GM18907 (cell line): ENCODE measurements at regions not wholly inside any gene's neighbourhood (a gene's known extent, or its start where the extent isn't known, plus 50 kb on each side); places are given as distances from the start of the nearest gene placed in this dataset.

Experiments
- ATAC-seq: cut with Tn5 transposase; IDR thresholded peaks from one replicate; pipeline ENCODE4 v1.9.1; 2021; ENCODE audit warnings: mild to moderate bottlenecking, moderate library complexity; ENCODE audit not compliant: unreplicated experiment

DNA sequence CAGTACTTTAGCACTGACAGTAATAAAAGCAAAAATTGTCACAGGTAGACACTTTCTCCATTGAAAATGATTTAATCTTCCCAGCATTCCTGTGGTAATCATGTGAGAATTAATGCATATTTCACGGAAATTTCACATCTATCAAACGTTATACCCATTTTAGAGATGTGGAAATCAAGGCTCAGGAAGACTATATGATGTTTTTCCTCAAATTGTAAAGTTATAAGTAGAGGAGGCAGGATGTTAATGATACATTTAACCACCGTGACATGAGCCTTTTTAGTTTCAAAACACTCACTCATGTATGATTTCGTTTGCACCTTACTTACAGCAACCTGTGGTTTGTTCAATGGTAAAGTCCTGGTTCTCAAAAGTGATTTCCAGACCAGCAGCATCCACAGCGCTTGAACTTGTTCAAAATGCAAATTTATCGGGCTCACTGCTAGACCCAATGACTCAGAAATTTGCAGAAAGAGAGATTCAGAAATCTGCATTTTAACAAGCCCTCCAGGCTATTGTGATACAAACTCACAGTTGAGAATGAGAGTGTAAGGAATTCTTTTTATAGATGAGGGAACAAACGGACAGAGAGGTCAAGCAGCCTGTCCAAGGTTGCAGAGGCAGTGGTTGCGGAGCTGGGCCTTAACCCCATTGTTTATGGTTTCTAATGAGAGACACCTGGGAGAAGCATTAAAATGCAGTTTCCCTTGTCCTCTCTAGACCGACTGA, 654.8 kb upstream of the TBX3 start:
- ATAC-seq, result no peak

DNA sequence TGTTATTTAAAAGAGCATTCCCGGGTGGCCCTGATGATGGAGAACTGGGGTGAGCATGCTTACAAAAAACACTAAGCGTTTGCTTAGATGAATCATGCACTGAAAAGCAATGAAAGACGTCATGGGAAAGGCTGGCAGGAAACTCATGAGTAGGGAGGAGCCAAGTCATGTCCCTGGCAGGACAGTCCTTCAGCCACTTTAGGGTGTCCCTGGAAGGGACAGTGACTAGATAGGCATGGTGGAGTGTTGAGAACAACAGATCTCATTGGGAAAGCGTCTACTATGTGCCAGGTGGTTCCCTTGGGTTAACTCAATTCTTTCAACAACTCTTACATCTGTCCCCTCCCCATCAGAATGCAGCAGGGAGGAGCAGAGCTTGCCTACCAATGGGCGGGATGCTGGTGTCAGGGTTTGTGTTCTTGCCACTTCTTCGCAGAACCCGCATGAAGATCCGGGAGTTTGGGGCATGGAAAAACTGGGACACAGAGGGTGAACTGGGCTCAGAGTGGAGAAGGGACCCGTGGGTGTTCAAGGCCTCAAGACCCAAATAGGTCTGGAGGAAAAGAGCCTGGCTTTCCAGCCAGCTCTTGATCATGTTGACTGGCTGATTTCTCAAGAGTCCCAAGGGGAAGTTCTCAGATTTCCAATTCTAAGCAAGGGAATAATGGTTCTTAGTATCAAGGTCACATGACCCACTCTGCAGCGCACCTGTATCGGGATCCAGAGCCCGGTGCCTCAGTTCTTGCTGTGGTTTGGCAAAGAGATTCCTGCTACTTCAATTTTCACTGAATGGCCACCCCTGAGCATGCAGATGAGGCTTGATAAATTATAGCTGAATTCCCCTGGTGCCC, 653.9 kb upstream of the TBX3 start:
- no peak for ATAC-seq

DNA sequence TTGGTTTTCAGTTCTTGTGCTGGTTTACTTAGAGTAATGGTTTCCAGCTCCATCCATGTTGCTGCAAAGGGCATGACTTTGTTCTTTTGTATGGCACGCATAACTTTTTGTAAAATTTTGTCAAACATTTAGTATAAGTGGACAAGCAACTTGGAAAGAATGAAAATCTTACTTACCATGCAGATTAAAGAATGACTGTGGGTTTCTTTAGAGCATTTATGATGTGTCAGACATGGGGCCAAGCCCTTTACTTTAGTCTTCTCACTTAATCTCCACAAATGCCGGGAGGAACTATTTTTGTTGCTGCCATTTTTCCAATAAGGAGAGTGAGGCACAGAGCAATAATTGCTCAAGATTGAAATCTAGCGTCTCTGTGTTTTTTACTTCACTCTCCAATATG, 652.5 kb upstream of the TBX3 start:
- no peak for ATAC-seq

GRCh38 chr12:115335594-115335993, 651.6 kb upstream of the TBX3 start:
- ATAC-seq, result no peak

DNA sequence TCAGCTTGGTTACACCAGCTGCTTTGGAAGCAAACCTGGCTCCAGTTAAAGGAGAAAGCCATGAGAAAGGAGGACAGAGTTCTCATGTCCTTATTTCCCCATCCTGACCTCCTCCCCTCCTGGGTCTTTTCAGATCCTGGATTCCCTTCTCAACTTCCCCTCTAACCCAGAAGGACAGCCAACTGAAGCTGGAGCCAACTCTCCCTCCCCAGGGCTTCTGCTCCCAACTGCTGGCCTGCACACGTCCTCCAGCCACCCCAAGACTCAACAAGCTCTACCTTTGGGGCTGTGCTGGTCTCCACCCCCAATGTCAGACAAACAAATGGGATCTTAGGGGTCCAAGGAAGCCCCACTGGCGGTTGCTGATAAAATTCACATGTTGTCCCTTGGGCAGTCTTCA, 651.1 kb upstream of the TBX3 start:
- no peak for ATAC-seq

- ATAC-seq, result no peak
These were observed 649.0 kb upstream of the TBX3 start for GRCh38 chr12:115332945-115333344.

GRCh38 chr12:115325858-115326257, 641.9 kb upstream of the TBX3 start:
- no peak for ATAC-seq

GRCh38 chr12:115324949-115325593, 641.1 kb upstream of the TBX3 start:
- no peak for ATAC-seq

DNA sequence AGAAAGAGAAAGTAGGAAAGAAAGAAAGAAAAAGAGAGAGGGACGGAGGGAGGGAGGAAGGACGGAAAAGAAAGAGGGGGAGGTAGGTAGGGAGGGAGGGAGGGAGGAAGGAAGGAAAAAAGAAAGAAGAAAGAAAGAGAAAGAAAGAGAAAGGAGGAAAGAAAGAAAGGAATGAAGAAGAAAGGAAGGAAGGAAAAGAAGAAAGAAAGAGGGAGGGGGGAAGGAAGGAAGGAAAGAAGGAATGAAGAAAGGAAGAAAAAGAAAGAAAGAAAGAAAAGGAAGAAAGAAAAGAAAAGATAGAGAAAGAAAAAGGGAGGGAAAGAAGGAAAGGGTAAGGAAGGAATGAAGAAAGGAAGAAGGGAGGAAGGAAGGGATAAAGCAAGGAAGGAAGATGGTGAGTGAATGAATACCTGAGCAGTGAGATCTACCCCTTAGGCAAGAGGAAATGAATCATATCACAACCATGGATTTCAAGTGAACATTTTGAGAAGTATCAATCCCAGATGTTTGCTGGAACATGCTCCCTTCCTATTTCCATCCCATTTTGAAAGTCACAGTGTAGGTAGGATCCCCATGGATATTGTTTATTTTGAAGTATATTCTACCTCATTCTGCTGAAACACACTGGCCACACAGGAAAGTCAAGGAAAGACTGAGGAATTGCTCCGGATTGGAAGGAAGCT, 639.4 kb upstream of the TBX3 start:
- ATAC-seq, result no peak

- ATAC-seq, result peak; percentile 73
These were observed 638.3 kb upstream of the TBX3 start for GRCh38 chr12:115322275-115322674.

GRCh38 chr12:115320967-115321366, 637.0 kb upstream of the TBX3 start:
- no peak for ATAC-seq

GRCh38 chr12:115320451-115320850, 636.5 kb upstream of the TBX3 start:
- ATAC-seq, result no peak

GRCh38 chr12:115319446-115320040, 635.6 kb upstream of the TBX3 start:
- ATAC-seq, result no peak

DNA sequence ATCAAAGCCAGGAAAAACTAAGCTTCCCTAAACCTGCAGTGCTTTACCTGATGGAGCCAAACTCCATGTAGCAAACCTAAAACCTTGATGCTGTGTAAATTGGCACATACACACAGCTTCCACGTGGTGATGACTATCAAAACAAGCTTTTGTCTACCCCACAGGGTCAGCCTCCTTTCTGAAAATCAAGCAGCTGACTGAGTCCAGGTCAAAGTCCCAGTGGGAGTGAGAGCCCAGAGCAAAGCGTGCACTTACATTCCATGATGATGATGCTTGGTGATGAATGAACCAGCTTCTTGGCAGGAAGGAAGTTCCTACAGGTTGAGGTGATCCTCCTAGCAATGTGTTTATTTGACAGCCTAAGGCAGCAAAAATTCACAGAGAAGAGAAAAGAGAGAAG, 630.0 kb upstream of the TBX3 start:
- ATAC-seq, result no peak

GRCh38 chr12:115312901-115313300, 628.9 kb upstream of the TBX3 start:
- no peak for ATAC-seq

DNA sequence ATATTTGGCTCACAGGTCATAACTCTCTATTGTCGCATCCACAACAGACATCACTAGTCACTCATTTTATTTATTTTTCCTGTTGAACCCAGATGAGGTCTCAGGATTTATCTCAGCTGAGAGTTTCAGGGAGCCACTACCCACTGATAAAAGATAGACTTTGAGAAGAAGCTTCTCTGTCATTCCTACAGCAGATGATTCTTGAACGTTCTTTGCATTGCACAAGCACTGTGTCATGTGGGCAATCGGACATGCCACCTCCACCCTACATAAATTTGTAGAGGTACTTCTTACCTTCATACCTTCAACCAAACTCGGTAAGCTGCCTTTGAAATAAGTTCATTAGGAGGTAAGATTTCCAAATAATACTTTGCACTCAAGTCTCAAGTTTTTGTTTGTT, 627.9 kb upstream of the TBX3 start:
- no peak for ATAC-seq

GRCh38 chr12:115308918-115309317, 624.9 kb upstream of the TBX3 start:
- ATAC-seq, result no peak

DNA sequence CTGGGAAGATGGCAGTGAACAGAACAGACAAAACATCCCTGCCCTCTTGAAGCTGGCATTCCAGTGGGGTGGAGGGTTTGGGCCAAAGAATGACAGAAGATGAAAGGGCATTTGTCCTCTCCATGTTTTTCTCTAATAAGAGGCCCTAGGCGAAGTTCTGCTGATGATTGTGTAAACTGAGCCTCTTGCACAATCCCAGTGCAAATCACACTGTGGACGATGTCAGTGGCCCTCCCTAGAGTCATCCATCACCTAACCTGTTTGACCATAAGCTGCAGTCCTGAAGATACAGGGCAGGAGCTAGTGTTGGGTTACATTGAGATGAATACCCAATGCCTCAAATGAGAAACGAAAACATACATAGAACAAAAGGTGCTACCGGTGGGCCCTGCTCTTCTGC, 622.4 kb upstream of the TBX3 start:
- ATAC-seq, result no peak

- ATAC-seq, result no peak
These were observed 621.9 kb upstream of the TBX3 start for GRCh38 chr12:115305867-115306266.

DNA sequence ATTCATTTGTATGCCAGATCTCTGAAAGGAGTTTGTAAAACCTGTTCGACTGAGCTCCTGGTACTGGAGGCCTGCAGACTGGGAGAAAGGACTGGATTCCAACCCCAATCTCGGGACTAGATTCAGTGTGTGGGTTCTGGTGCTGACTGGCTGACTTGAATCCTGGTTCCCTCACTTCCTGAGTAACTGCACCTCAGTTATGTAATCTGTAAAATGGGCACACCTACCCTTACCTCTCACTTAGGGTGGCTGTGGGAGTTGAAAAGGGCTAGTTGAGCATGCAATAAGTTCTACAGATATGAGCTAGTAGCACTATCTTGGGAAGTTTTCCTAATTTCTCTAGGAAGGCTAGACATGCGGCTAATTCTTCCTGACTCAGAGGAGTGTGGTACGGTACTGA, 621.3 kb upstream of the TBX3 start:
- no peak for ATAC-seq
